GM12872 (cell line): ENCODE measurements at regions not wholly inside any gene's neighbourhood (a gene's known extent, or its start where the extent isn't known, plus 50 kb on each side); places are given as distances from the start of the nearest gene placed in this dataset.
A peak's percentile ranks its signal among the peaks of the same experiment; 100 is the strongest.

Source experiments
- TF ChIP-seq, protein P1 (sequence below): IDR thresholded peaks from 3 replicates; pipeline ENCODE4 v1.5.1; 2011; ENCODE audit warnings: low read depth, mild to moderate bottlenecking, low read length, moderate library complexity; ENCODE audit not compliant: insufficient read depth

DNA sequence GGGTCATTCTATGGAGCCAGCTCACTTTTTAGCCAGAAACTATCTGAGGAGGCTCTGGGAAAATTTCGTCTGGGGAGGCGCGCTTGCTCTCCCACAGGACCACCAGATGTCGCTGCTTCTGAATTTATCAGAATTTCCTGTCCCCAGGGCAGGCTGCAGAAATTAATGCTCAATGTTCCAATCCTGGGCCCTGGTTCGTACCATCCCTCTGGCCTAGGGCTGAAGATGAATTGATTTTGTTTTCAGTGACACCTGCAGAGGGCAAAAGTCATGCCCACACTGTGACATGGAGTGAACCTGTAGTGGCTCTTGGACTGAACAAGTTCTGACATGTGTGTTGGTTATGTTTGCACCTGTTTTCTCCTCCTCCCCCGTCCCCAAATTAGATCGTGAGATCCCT, 482.6 kb downstream of the NPIPA7 start:
- TF ChIP-seq, protein P1, sequence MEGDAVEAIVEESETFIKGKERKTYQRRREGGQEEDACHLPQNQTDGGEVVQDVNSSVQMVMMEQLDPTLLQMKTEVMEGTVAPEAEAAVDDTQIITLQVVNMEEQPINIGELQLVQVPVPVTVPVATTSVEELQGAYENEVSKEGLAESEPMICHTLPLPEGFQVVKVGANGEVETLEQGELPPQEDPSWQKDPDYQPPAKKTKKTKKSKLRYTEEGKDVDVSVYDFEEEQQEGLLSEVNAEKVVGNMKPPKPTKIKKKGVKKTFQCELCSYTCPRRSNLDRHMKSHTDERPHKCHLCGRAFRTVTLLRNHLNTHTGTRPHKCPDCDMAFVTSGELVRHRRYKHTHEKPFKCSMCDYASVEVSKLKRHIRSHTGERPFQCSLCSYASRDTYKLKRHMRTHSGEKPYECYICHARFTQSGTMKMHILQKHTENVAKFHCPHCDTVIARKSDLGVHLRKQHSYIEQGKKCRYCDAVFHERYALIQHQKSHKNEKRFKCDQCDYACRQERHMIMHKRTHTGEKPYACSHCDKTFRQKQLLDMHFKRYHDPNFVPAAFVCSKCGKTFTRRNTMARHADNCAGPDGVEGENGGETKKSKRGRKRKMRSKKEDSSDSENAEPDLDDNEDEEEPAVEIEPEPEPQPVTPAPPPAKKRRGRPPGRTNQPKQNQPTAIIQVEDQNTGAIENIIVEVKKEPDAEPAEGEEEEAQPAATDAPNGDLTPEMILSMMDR = peak; percentile 80

DNA sequence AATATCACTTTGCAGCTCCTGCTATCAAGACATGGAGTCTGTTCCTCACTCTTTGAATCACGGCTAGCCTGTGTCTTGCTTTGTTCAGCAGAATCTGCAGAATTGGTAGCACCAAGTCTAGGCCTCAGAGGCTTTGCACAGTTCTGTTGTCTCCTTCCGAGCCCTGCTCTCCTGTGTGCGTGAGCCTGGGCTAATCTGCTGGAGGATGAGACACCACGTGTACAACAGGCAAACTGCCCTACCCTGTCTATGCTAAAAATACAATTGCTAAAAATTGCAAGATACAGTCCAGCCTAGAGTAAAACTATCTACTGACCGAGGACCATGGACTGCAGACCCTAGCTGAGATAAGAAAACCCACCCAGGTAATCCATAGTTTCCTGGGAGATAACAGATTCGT, 484.7 kb downstream of the NPIPA7 start:
- TF ChIP-seq, protein P1 = no peak

DNA sequence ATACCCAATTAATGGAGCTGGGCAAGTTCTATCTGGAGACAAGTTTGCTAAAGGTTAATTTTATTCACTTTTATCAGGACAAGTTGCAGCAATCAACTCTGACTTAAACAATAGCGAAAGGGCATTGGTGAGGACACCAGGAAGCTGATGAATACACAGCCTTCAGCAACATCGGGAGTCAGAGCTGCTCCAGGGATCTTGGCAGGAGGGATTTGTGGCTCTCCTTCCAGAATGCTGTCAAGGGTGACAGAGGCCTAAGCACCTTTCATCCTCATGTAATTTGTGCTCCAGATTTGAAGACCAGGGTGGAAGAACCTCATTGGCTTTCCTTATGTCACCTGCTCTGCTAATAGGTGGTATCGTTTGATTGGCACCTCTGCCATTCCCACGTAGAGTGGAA, 485.6 kb downstream of the NPIPA7 start:
- TF ChIP-seq, protein P1 = no peak

DNA sequence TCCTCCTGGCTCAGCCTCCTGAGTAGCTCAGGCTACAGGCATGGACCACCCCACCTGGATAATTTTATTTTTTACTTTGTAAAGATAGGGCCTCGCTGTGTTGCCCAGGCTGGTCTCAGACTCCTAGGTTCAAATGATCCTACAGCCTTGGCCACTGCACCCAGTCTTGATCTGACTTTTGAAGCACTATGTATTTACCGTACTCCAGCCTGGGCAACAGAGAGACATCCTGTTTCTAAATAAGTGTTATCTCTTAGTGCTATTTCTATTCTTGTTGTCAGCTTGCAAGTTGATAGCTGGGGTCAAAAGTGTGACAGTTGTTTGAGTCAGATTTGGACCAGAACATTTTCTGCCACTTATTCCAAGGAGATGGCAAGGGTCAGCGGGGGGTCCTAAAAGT, 486.4 kb downstream of the NPIPA7 start:
- TF ChIP-seq, protein P1 = no peak

DNA sequence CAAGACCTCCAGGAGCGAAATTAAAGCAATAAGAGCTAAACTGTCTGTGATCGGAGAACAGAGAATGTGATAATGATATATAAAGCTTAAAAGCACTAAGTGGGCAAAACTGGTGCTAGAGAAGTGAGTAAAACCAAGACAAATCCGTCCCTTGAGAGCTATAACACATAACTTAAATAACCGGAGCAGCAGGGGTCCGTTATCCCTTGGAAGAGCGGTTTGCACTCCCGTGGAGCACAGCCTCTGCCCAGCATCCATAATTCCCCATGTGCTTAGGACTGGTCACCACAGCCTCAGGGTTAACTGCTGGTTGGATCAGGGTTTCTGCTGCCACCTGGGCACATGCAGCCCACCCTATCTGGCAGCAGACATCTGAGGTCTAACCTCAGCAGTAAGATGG, 489.0 kb downstream of the NPIPA7 start:
- TF ChIP-seq, protein P1 = no peak

DNA sequence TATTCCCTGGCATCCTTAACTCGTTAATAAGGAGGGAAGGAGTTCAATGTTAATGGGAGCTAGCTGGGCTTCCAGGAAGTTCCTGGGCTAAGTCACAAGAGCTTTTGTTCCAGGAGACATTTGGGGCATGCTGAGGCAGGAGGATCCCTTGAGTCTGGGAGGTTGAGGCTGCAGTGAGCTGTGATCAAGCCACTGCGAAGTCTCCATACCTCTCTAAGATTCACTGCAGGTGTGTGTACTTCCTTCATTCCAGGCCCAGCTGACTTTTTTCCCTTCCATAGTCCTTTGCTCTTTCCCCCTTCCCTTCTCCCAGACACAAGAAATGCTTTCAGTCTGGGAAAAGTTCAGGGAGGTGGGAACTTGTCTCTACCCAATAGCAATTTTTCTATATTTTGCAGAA, 489.8 kb downstream of the NPIPA7 start:
- TF ChIP-seq, protein P1 = no peak

DNA sequence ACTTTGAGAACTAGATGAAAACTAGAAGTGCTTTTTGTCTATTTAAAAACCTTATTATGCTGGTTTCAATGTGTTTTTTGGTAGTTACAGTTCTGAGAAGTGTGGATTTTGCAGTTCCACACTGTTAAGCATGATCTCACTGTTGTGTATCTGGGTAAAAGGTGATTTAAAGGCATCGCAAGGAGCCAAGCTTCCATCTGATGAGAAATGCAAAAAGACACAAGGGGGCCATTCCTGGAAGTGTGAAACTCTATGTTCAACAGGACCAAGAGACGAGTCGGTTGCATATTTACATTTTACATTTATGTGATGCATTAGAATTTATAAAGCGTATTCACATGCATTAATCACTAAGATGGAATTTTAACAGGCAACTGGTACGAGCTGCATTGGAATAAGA, 490.8 kb downstream of the NPIPA7 start:
- TF ChIP-seq, protein P1 = no peak

DNA sequence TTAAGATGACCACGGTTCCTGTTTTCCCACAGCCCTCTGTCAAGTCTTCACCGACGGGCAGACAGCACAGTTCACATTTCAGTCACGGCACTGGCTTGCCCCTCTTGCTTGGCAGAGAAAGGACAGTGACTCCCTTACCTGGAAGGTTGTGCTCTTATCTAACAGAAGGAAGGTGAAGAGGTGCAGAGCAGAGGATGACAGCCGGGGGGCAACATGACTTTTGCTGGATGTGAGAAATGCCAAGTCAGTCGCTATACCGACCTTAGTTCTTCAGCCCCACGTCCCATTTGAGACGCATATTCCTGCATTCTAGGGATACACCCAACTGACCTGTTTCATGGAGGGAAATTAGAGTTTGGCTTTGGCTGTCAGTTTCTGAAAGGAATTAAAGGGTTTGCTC, 492.3 kb downstream of the NPIPA7 start:
- TF ChIP-seq, protein P1 = no peak
